OCI-LY7 (cell line): ENCODE measurements at regions not wholly inside any gene's neighbourhood (a gene's known extent, or its start where the extent isn't known, plus 50 kb on each side); places are given as distances from the start of the nearest gene placed in this dataset.

Source experiments
- EZH2phosphoT487 ChIP-seq: fragments of 200-600 bp; sonication (generic); IDR thresholded peaks from 2 replicates; pipeline ENCODE4 v1.6.1; 2018; ENCODE audit warnings: low read depth, borderline replicate concordance, mild to moderate bottlenecking, mixed run types, antibody characterized with exemption, low read length, moderate library complexity, mixed read lengths
- TF ChIP-seq, protein P1 (sequence below): fragments of 200-600 bp; sonication (generic); conservative IDR thresholded peaks from 2 replicates; pipeline ENCODE4 v1.5.1; 2014; ENCODE audit warnings: mild to moderate bottlenecking, antibody characterized with exemption, low read length, moderate library complexity, mixed read lengths

GRCh38 chr3:166425900-166426611, 588.8 kb upstream of the BCHE start:
- TF ChIP-seq, protein P1, sequence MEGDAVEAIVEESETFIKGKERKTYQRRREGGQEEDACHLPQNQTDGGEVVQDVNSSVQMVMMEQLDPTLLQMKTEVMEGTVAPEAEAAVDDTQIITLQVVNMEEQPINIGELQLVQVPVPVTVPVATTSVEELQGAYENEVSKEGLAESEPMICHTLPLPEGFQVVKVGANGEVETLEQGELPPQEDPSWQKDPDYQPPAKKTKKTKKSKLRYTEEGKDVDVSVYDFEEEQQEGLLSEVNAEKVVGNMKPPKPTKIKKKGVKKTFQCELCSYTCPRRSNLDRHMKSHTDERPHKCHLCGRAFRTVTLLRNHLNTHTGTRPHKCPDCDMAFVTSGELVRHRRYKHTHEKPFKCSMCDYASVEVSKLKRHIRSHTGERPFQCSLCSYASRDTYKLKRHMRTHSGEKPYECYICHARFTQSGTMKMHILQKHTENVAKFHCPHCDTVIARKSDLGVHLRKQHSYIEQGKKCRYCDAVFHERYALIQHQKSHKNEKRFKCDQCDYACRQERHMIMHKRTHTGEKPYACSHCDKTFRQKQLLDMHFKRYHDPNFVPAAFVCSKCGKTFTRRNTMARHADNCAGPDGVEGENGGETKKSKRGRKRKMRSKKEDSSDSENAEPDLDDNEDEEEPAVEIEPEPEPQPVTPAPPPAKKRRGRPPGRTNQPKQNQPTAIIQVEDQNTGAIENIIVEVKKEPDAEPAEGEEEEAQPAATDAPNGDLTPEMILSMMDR = no peak
- TF ChIP-seq EZH2phosphoT487 = no peak
